GM21737 (cell line): ENCODE measurements at regions not wholly inside any gene's neighbourhood (a gene's known extent, or its start where the extent isn't known, plus 50 kb on each side); places are given as distances from the start of the nearest gene placed in this dataset.

ENCODE experiments used
- ATAC-seq: cut with Tn5 transposase; IDR thresholded peaks from one replicate; pipeline ENCODE4 v1.9.1; 2021; ENCODE audit warnings: mild to moderate bottlenecking, moderate library complexity; ENCODE audit not compliant: unreplicated experiment

- ATAC-seq, result no peak
These were observed 151.4 kb downstream of the OAT start for GRCh38 chr10:124267231-124267885.

GRCh38 chr10:124266468-124267230, 152.1 kb downstream of the OAT start:
- ATAC-seq, result no peak

GRCh38 chr10:124265776-124266467, 152.8 kb downstream of the OAT start:
- ATAC-seq, result no peak

GRCh38 chr10:124265391-124265745, 153.4 kb downstream of the OAT start:
- no peak for ATAC-seq

- no peak for ATAC-seq
These were observed 153.9 kb downstream of the OAT start for GRCh38 chr10:124264711-124265390.

GRCh38 chr10:124264271-124264670, 154.5 kb downstream of the OAT start:
- ATAC-seq, result no peak

GRCh38 chr10:124263726-124264125, 155.0 kb downstream of the OAT start:
- ATAC-seq, result no peak

GRCh38 chr10:124262971-124263370, 155.8 kb downstream of the OAT start:
- ATAC-seq, result no peak

GRCh38 chr10:124262234-124262865, 156.4 kb downstream of the OAT start:
- ATAC-seq, result no peak

GRCh38 chr10:124259139-124259825, 159.4 kb downstream of the OAT start:
- ATAC-seq, result no peak

GRCh38 chr10:124257781-124258180, 160.9 kb downstream of the OAT start:
- ATAC-seq, result no peak

GRCh38 chr10:124256151-124256550, 162.6 kb downstream of the OAT start:
- ATAC-seq, result no peak

- no peak for ATAC-seq
These were observed 162.2 kb upstream of the CHST15 start for GRCh38 chr10:124255556-124255955.

GRCh38 chr10:124254490-124254889, 161.1 kb upstream of the CHST15 start:
- ATAC-seq, result no peak

GRCh38 chr10:124253006-124253405, 159.6 kb upstream of the CHST15 start:
- ATAC-seq, result no peak

- ATAC-seq, result no peak
These were observed 158.8 kb upstream of the CHST15 start for GRCh38 chr10:124252097-124252715.

GRCh38 chr10:124251317-124252065, 158.1 kb upstream of the CHST15 start:
- ATAC-seq, result no peak

GRCh38 chr10:124250506-124250905, 157.1 kb upstream of the CHST15 start:
- no peak for ATAC-seq

- ATAC-seq, result no peak
These were observed 156.5 kb upstream of the CHST15 start for GRCh38 chr10:124249812-124250432.
